GM23338 (cell line): ENCODE measurements at regions not wholly inside any gene's neighbourhood (a gene's known extent, or its start where the extent isn't known, plus 50 kb on each side); places are given as distances from the start of the nearest gene placed in this dataset.

ENCODE experiments used
- ATAC-seq: fragments of 200-7000 bp; cut with Tn5 transposase; 3 replicates; pipeline ENCODE4 v1.9.1; 2020
- DNase-seq: peaks from one replicate; pipeline ENCODE4 v3.0.0-alpha.2; 2015; ENCODE audit warnings: low spot score
- H2AFZ ChIP-seq: fragments of 200-600 bp; sonication (generic); 2 replicates; pipeline ENCODE4 v1.8.0; 2016; ENCODE audit warnings: antibody characterized with exemption, mild to moderate bottlenecking, moderate library complexity
- H3F3A ChIP-seq: fragments of 200-600 bp; sonication (generic); replicated peaks from 2 replicates; pipeline ENCODE4 v1.8.0; 2017; ENCODE audit warnings: antibody characterized with exemption, mixed run types, low read depth
- H3K27ac ChIP-seq: fragments of 200-600 bp; sonication (generic); 2 replicates; pipeline ENCODE4 v1.6.1; 2016; ENCODE audit warnings: low read depth
- H3K27me3 ChIP-seq: fragments of 200-600 bp; sonication (generic); 2 replicates; pipeline ENCODE4 v1.8.0; 2016; ENCODE audit warnings: mild to moderate bottlenecking, mixed run types, moderate library complexity; ENCODE audit not compliant: insufficient read depth
- H3K36me3 ChIP-seq: fragments of 200-600 bp; sonication (generic); 2 replicates; pipeline ENCODE4 v1.8.0; 2016; ENCODE audit warnings: mild to moderate bottlenecking; ENCODE audit not compliant: insufficient read depth
- H3K4me1 ChIP-seq: fragments of 200-600 bp; sonication (generic); 2 replicates; pipeline ENCODE4 v1.8.0; 2016; ENCODE audit warnings: mild to moderate bottlenecking, moderate library complexity; ENCODE audit not compliant: insufficient read depth
- H3K4me2 ChIP-seq: fragments of 200-600 bp; sonication (generic); 2 replicates; pipeline ENCODE4 v1.7.1; 2017; ENCODE audit warnings: mixed run types
- H3K4me3 ChIP-seq: fragments of 200-600 bp; sonication (generic); 2 replicates; pipeline ENCODE4 v1.6.1; 2016; ENCODE audit warnings: mixed run types
- H3K79me2 ChIP-seq: fragments of 200-600 bp; sonication (generic); replicated peaks from 2 replicates; pipeline ENCODE4 v1.8.0; 2017; ENCODE audit warnings: mild to moderate bottlenecking; ENCODE audit not compliant: insufficient read depth
- H3K9me2 ChIP-seq: fragments of 200-600 bp; sonication (generic); 2 replicates; pipeline ENCODE4 v1.8.0; 2017; ENCODE audit not compliant: insufficient read depth
- H4K20me1 ChIP-seq: fragments of 200-600 bp; sonication (generic); replicated peaks from 2 replicates; pipeline ENCODE4 v1.8.0; 2017; ENCODE audit warnings: mild to moderate bottlenecking; ENCODE audit not compliant: insufficient read depth
- H3K27ac Mint-ChIP-seq: 2 replicates; pipeline ENCODE4 v1.8.0; 2020; ENCODE audit warnings: inconsistent platforms, mild to moderate bottlenecking, moderate library complexity, mixed read lengths
- H3K27me3 Mint-ChIP-seq: 3 replicates; pipeline ENCODE4 v1.8.0; 2022; ENCODE audit warnings: low read depth, mild to moderate bottlenecking, moderate library complexity, mixed read lengths, inconsistent platforms; ENCODE audit not compliant: insufficient read depth, poor library complexity
- H3K36me3 Mint-ChIP-seq: 3 replicates; pipeline ENCODE4 v1.8.0; 2021; ENCODE audit warnings: low read depth, mild to moderate bottlenecking, inconsistent platforms, moderate library complexity, mixed read lengths
- H3K4me1 Mint-ChIP-seq: 3 replicates; pipeline ENCODE4 v1.8.0; 2020; ENCODE audit warnings: mild to moderate bottlenecking, inconsistent platforms, mixed read lengths
- H3K4me3 Mint-ChIP-seq: 3 replicates; pipeline ENCODE4 v1.8.0; 2021; ENCODE audit warnings: moderate library complexity, mild to moderate bottlenecking, inconsistent platforms, mixed read lengths
- H3K9me3 Mint-ChIP-seq: 3 replicates; pipeline ENCODE4 v1.8.0; 2020; ENCODE audit warnings: moderate library complexity, mild to moderate bottlenecking, inconsistent platforms, mixed read lengths
- CREB1 ChIP-seq: fragments of 250-450 bp; sonication (Bioruptor Pico); IDR thresholded peaks from 2 replicates; pipeline ENCODE4 v1.5.0; 2020; ENCODE audit warnings: low read depth, mild to moderate bottlenecking, moderate library complexity
- CTCF ChIP-seq, 2 experiments: fragments of 200-600 bp in 1 of 2; sonication (generic) in 1 of 2; conservative IDR thresholded peaks; 2 replicates each; pipeline versions ENCODE4 v1.5.1 to v1.6.1; 2016 to 2017; ENCODE audit warnings: antibody characterized with exemption in 2 of 2, low read depth in 2 of 2, mild to moderate bottlenecking in 2 of 2, moderate library complexity in 1 of 2
- ETS1 ChIP-seq: IDR thresholded peaks from 2 replicates; pipeline ENCODE4 v1.6.1; 2016; ENCODE audit warnings: antibody characterized with exemption
- EZH2 ChIP-seq: fragments of 200-600 bp; sonication (generic); IDR thresholded peaks from one replicate; pipeline ENCODE4 v1.8.0; 2017; ENCODE audit warnings: antibody characterized with exemption, mild to moderate bottlenecking, low read depth; ENCODE audit not compliant: unreplicated experiment
- EZH2phosphoT487 ChIP-seq: fragments of 200-600 bp; sonication (generic); IDR thresholded peaks from one replicate; pipeline ENCODE4 v1.8.1; 2018; ENCODE audit warnings: antibody characterized with exemption; ENCODE audit not compliant: unreplicated experiment
- JUNB ChIP-seq: IDR thresholded peaks from one replicate; pipeline ENCODE4 v1.6.1; 2016; ENCODE audit warnings: antibody characterized with exemption; ENCODE audit not compliant: unreplicated experiment
- NANOG ChIP-seq: IDR thresholded peaks from 2 replicates; pipeline ENCODE4 v1.6.1; 2016; ENCODE audit warnings: antibody characterized with exemption, borderline replicate concordance
- POLR2AphosphoS5 ChIP-seq: IDR thresholded peaks from 2 replicates; pipeline ENCODE4 v1.6.1; 2016; ENCODE audit warnings: antibody characterized with exemption, low read depth
- REST ChIP-seq: IDR thresholded peaks from one replicate; pipeline ENCODE4 v1.6.1; 2018; ENCODE audit warnings: antibody characterized with exemption; ENCODE audit not compliant: unreplicated experiment
- STAT1 ChIP-seq: IDR thresholded peaks from one replicate; pipeline ENCODE4 v1.6.1; 2016; ENCODE audit warnings: antibody characterized with exemption; ENCODE audit not compliant: unreplicated experiment
- ZNF114 ChIP-seq: fragments of 250-450 bp; sonication (Bioruptor Pico); IDR thresholded peaks from 2 replicates; pipeline ENCODE4 v1.5.0; 2020; ENCODE audit warnings: mild to moderate bottlenecking, moderate library complexity
- ZNF331 ChIP-seq: fragments of 250-450 bp; sonication (Bioruptor Pico); IDR thresholded peaks from 2 replicates; pipeline ENCODE4 v1.5.0; 2020; ENCODE audit warnings: low read depth, mild to moderate bottlenecking, moderate library complexity
- ZNF462 ChIP-seq: fragments of 250-450 bp; sonication (Bioruptor Pico); IDR thresholded peaks from 2 replicates; pipeline ENCODE4 v1.5.0; 2020; ENCODE audit warnings: mild to moderate bottlenecking, moderate library complexity

- H3K27ac Mint-ChIP-seq, result no peak overlapping the region
- H3K4me1 Mint-ChIP-seq, result peaks cover 9% of the 10 kb centered on the region
- peaks cover 1% of the 10 kb centered on the region for H3K27me3 Mint-ChIP-seq
Measured at GRCh38 chr20:48385527-48385926, 442.3 kb downstream of the PREX1 start.

More at GRCh38 chr20:48385527-48385926, 442.3 kb downstream of the PREX1 start:
- no peak overlapping the region for H3K27ac ChIP-seq
- no peaks in the 10 kb centered on the region for H3K9me2 ChIP-seq
- H3K9me3 Mint-ChIP-seq, result peaks cover 4% of the 10 kb centered on the region; the same call in 1 of the 3 replicates
- H3K27me3 ChIP-seq, result no peaks in the 10 kb centered on the region
- no peak overlapping the region for H3K4me2 ChIP-seq
- no peaks in the 10 kb centered on the region; the same call in 2 of the 3 replicates for H3K36me3 Mint-ChIP-seq
- H3K4me3 Mint-ChIP-seq, result no peak overlapping the region
- no peak overlapping the region for H3K4me3 ChIP-seq
- no peaks in the 10 kb centered on the region for H3K4me1 ChIP-seq
- H2AFZ ChIP-seq, result no peak overlapping the region
- H3K36me3 ChIP-seq, result no peaks in the 10 kb centered on the region
- no peak for DNase-seq
- H3F3A ChIP-seq, result no peaks in the 10 kb centered on the region
- no peaks in the 10 kb centered on the region for H3K79me2 ChIP-seq
- TF ChIP-seq ZNF331, result no peak
- TF ChIP-seq ZNF462 (CRISPR knock-in tag), result no peak
- no peak for TF ChIP-seq POLR2AphosphoS5
- no peak for TF ChIP-seq JUNB
- no peak for TF ChIP-seq EZH2phosphoT487
- no peak for TF ChIP-seq REST
- TF ChIP-seq STAT1, result no peak
- no peak for TF ChIP-seq CTCF (conservative IDR thresholded peaks at IDR 0.05; ENCODE audit: low read depth in 2 of 2)
- no peak for TF ChIP-seq ZNF114
- TF ChIP-seq CREB1, result no peak
- TF ChIP-seq ETS1, result no peak
- TF ChIP-seq EZH2, result no peak
- no peak for TF ChIP-seq NANOG
- no peak for ATAC-seq
- H4K20me1 ChIP-seq, result no peaks in the 10 kb centered on the region
